Uterus (tissue), 3 donors: ENCODE measurements at regions not wholly inside any gene's neighbourhood (a gene's known extent, or its start where the extent isn't known, plus 50 kb on each side); places are given as distances from the start of the nearest gene placed in this dataset.

Source experiments
- DNase-seq, 2 donors: peaks; one replicate each; pipeline ENCODE4 v3.0.0-alpha.2; 2019 to 2020
- H3K27ac ChIP-seq, 2 donors: fragments of 200-600 bp; sonication (generic); 1 replicate in 1 of 2; 2 replicates in 1 of 2; pipeline ENCODE4 v1.5.1; 2016 to 2018
- H3K27me3 ChIP-seq, 2 donors: fragments of 200-600 bp; sonication (generic); one replicate each; pipeline ENCODE4 v1.5.1; 2018 to 2019; ENCODE audit warnings: control low read depth in 1 of 2
- H3K36me3 ChIP-seq, 2 donors: fragments of 200-600 bp; sonication (generic); one replicate each; pipeline ENCODE4 v1.5.1; 2019; ENCODE audit warnings: control low read depth in 1 of 2
- H3K4me1 ChIP-seq, 2 donors: fragments of 200-600 bp; sonication (generic); one replicate each; pipeline ENCODE4 v1.5.1; 2018 to 2019; ENCODE audit warnings: control low read depth in 1 of 2
- H3K4me3 ChIP-seq, 2 donors: fragments of 200-600 bp; sonication (generic); 1 replicate in 1 of 2; 2 replicates in 1 of 2; pipeline ENCODE4 v1.5.1; 2018 to 2019; ENCODE audit warnings: mild to moderate bottlenecking in 1 of 2
- H3K9me3 ChIP-seq, 2 donors: fragments of 200-600 bp; sonication (generic); one replicate each; pipeline ENCODE4 v1.5.1; 2019; ENCODE audit warnings: control low read depth in 1 of 2
- POLR2A ChIP-seq, 2 donors: fragments of 450-650 bp; IDR thresholded peaks; one replicate each; pipeline ENCODE4 v1.6.1; 2016; ENCODE audit warnings: antibody characterized with exemption in 2 of 2, mild to moderate bottlenecking in 1 of 2, moderate library complexity in 1 of 2
- intact Hi-C: fragments of 100-400 bp; cut with DNase I; formaldehyde crosslinking; loops from one replicate; pipeline ENCODE4 v1.15.1; 2023; ENCODE audit warnings: low total_unique reads
- TF ChIP-seq, protein P1 (sequence below), 4 experiments: fragments of 200-600 bp in 2 of 4; fragments of 450-650 bp in 2 of 4; sonication (generic) in 2 of 4; IDR thresholded peaks; one replicate each; pipeline ENCODE4 v1.5.1; 2016 to 2019; ENCODE audit warnings: antibody characterized with exemption in 4 of 4, mild to moderate bottlenecking in 2 of 4, moderate library complexity in 1 of 4
- donor health status: DM: yes; HTN: yes; CAD: no.

DNA sequence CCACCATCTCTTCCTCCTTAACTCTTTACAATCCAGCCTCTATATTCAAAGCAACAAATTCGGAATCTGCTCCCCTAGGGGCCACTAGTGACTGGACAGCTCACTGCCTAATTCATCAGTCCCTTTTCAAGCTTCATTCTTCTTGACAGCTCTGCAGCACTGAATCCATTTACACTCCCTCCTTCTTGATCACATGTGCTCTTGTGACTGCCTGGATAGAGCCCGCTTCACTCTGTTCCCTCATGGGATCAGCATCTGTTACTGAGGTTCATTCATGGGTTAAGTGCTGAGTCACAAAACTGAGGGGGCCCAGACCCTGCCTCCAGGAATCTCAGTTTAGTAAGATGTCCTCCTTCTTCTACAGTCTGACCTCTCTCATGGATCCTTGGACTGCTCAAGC lies 81.5 kb downstream of the CYRIA start:
- Histone ChIP-seq H3K4me1 (no peaks in the 10 kb centered on the region), H3K4me3 (no peak overlapping the region), H3K9me3 (no peaks in the 10 kb centered on the region), H3K36me3 (no peaks in the 10 kb centered on the region), H3K27ac (no peak overlapping the region), H3K27me3 (no peaks in the 10 kb centered on the region)
- no peak for DNase-seq
- intact Hi-C loops: no loop called here
- TF ChIP-seq POLR2A (IDR thresholded peaks at IDR 0.05): no peak
- TF ChIP-seq, protein P1, sequence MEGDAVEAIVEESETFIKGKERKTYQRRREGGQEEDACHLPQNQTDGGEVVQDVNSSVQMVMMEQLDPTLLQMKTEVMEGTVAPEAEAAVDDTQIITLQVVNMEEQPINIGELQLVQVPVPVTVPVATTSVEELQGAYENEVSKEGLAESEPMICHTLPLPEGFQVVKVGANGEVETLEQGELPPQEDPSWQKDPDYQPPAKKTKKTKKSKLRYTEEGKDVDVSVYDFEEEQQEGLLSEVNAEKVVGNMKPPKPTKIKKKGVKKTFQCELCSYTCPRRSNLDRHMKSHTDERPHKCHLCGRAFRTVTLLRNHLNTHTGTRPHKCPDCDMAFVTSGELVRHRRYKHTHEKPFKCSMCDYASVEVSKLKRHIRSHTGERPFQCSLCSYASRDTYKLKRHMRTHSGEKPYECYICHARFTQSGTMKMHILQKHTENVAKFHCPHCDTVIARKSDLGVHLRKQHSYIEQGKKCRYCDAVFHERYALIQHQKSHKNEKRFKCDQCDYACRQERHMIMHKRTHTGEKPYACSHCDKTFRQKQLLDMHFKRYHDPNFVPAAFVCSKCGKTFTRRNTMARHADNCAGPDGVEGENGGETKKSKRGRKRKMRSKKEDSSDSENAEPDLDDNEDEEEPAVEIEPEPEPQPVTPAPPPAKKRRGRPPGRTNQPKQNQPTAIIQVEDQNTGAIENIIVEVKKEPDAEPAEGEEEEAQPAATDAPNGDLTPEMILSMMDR (IDR thresholded peaks at IDR 0.05): no peak

DNA sequence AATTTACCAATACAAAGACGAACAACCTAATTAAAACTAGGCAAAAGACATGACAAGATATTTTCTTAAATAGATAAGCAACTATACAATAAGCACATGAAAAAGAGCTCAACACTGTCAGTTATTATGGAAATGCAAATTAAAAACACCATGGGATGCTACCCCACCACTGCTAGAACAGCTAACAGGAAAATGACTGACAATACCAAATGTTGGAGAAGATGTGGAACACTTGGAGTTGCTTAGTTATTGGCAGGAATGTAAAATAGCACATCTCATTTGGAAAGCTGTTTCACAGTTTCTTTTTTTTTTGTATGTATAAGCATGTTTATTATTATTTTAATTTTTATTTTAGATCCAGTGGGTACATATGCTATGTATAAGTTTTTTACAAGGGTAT lies 84.4 kb downstream of the CYRIA start:
- Histone ChIP-seq H3K4me3 (no peak overlapping the region), H3K9me3 (no peaks in the 10 kb centered on the region), H3K36me3 (no peaks in the 10 kb centered on the region), H3K27me3 (no peaks in the 10 kb centered on the region), H3K4me1 (no peaks in the 10 kb centered on the region), H3K27ac (no peak overlapping the region)
- intact Hi-C loops: no loop called here
- no peak for TF ChIP-seq POLR2A (IDR thresholded peaks at IDR 0.05)
- TF ChIP-seq, protein P1 (IDR thresholded peaks at IDR 0.05): no peak
- no peak for DNase-seq

DNA sequence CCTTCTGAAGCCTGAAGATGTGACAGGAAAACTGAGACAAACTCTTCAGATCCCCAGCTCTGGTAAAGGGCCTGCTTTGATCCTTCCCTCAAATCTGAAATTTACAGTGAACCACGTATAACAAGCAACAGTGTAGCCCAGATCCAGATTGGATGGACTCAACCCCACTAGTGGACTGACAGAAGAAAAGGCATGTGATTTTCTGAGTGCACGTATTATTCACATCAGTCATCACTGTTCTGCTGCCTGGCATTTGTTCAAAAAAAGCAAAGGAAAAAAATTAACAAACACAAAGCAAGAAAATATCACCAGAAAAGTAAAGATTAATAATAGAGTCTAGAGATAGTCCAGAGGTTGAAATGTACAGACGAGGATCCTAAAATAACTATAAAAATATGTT lies 87.6 kb downstream of the CYRIA start:
- no peaks in the 10 kb centered on the region for H3K4me1 ChIP-seq
- intact Hi-C loops: no loop called here
- no peak overlapping the region for H3K4me3 ChIP-seq
- H3K27ac ChIP-seq: no peak overlapping the region
- no peaks in the 10 kb centered on the region for H3K9me3 ChIP-seq
- no peaks in the 10 kb centered on the region for H3K27me3 ChIP-seq
- H3K36me3 ChIP-seq: no peaks in the 10 kb centered on the region
- TF ChIP-seq, protein P1 (IDR thresholded peaks at IDR 0.05): no peak
- no peak for TF ChIP-seq POLR2A (IDR thresholded peaks at IDR 0.05)
- no peak for DNase-seq

- H3K36me3 ChIP-seq: no peaks in the 10 kb centered on the region
- TF ChIP-seq POLR2A (IDR thresholded peaks at IDR 0.05): no peak
- TF ChIP-seq, protein P1 (IDR thresholded peaks at IDR 0.05): no peak
- H3K27ac ChIP-seq: no peak overlapping the region
- H3K27me3 ChIP-seq: no peaks in the 10 kb centered on the region
- intact Hi-C loops: no loop called here
- H3K4me1 ChIP-seq: no peaks in the 10 kb centered on the region
- no peaks in the 10 kb centered on the region for H3K9me3 ChIP-seq
- no peak overlapping the region for H3K4me3 ChIP-seq
- no peak for DNase-seq
Observed at GRCh38 chr2:16570516-16570915, 95.1 kb downstream of the CYRIA start.

DNA sequence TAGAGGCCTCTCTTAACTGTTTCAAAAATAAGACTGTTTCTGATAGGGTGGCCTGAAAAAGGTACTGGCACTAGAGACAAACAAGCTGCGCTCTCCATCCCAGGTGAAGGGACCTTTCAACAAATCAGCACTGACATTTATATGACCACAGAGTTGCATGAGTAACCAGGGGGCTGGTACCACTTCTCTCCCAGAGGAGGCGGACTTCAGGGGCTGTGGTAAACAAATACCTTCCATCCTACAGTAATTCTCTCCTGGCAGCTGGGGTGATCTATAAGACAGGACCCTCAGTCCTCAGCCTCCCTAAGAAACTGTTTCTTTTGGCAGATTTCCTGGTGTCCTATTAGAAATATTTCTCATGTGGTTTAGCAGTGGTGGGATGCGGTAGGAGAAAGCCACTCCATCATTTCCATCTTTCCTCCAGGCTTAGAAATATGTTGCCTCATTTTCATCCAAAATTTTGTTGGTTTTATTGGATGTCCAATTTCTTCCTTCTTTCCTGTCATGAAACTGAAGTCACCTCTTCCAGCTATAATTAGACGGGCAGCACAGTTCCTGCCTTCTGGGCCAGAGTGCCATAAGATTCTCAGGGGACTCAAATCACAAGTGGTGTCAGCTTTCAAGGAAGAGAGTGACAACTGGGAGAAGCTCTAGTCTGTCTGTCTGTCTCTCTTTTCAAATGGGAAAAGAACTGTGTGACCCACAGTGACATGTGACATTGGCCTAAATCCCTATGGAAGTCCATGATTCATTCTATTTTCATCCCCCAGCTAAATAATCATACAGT lies 96.4 kb downstream of the CYRIA start:
- H3K27ac ChIP-seq: peak overlapping the region in 1 of 2 donors; percentile 2
- TF ChIP-seq, protein P1 (IDR thresholded peaks at IDR 0.05): no peak
- no peak for TF ChIP-seq POLR2A (IDR thresholded peaks at IDR 0.05)

More for the DNA sequence above, 96.4 kb downstream of the CYRIA start:
- peak in 1 of 2 donors; percentile 22 for DNase-seq
- Histone ChIP-seq H3K4me3 (no peak overlapping the region), H3K36me3 (no peaks in the 10 kb centered on the region), H3K27me3 (no peaks in the 10 kb centered on the region), H3K9me3 (no peaks in the 10 kb centered on the region), H3K4me1 (no peaks in the 10 kb centered on the region)
- intact Hi-C loops: no loop called here
